HL-60 (cell line): ENCODE measurements at regions not wholly inside any gene's neighbourhood (a gene's known extent, or its start where the extent isn't known, plus 50 kb on each side); places are given as distances from the start of the nearest gene placed in this dataset.

Experiments
- CTCF ChIP-seq: IDR thresholded peaks from one replicate; pipeline ENCODE4 v1.5.1; 2011; ENCODE audit warnings: low read length, control low read depth, inconsistent platforms; ENCODE audit not compliant: insufficient read depth
- GABPA ChIP-seq: IDR thresholded peaks from 2 replicates; pipeline ENCODE4 v1.6.1; 2012; ENCODE audit warnings: low read depth
- POLR2AphosphoS5 ChIP-seq: IDR thresholded peaks from 2 replicates; pipeline ENCODE4 v1.6.1; 2012; ENCODE audit warnings: low read depth
- TF ChIP-seq, protein P1 (sequence below): IDR thresholded peaks from 2 replicates; pipeline ENCODE4 v1.6.1; 2012; ENCODE audit warnings: low read depth; ENCODE audit not compliant: insufficient replicate concordance

DNA sequence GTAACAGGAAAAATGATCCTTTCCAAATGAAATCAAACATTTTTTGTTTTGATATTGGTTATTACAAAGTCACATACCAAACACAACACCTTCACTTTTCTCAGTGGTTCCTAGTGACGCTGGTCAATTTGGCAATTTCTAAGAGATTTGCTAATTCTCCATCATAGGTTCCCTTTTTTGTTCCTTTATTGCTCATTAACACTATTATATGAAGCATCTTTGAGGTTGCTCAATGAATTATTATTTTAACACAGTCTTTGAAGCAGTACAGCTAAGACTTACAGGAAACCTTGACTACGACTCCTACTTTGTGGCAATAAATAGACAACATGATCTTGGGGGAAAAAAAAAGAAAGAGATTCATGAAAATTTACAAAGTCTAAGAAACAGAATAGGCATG is 152.2 kb upstream of the VRK2 start:
- no peak for TF ChIP-seq CTCF
- TF ChIP-seq POLR2AphosphoS5, result no peak
- TF ChIP-seq, protein P1, sequence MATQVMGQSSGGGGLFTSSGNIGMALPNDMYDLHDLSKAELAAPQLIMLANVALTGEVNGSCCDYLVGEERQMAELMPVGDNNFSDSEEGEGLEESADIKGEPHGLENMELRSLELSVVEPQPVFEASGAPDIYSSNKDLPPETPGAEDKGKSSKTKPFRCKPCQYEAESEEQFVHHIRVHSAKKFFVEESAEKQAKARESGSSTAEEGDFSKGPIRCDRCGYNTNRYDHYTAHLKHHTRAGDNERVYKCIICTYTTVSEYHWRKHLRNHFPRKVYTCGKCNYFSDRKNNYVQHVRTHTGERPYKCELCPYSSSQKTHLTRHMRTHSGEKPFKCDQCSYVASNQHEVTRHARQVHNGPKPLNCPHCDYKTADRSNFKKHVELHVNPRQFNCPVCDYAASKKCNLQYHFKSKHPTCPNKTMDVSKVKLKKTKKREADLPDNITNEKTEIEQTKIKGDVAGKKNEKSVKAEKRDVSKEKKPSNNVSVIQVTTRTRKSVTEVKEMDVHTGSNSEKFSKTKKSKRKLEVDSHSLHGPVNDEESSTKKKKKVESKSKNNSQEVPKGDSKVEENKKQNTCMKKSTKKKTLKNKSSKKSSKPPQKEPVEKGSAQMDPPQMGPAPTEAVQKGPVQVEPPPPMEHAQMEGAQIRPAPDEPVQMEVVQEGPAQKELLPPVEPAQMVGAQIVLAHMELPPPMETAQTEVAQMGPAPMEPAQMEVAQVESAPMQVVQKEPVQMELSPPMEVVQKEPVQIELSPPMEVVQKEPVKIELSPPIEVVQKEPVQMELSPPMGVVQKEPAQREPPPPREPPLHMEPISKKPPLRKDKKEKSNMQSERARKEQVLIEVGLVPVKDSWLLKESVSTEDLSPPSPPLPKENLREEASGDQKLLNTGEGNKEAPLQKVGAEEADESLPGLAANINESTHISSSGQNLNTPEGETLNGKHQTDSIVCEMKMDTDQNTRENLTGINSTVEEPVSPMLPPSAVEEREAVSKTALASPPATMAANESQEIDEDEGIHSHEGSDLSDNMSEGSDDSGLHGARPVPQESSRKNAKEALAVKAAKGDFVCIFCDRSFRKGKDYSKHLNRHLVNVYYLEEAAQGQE, result no peak
- TF ChIP-seq GABPA, result no peak
